ENCODE measurements at regions not wholly inside any gene's neighbourhood (a gene's known extent, or its start where the extent isn't known, plus 50 kb on each side); places are given as distances from the start of the nearest gene placed in this dataset.

- Histone ChIP-seq H3K36me3 (replicated peaks) (no peaks in the 10 kb centered on the region), H3K27me3 (replicated peaks) (no peaks in the 10 kb centered on the region), H3K4me3 (ENCODE audit: low read depth, low read length) (no peak overlapping the region), H3K27ac (no peak overlapping the region)
- in situ Hi-C loops (cut with HindIII; ENCODE audit: low pct_ligation_motif_present, low sequenced_read_pairs) = no loop called here
- no peak for DNase-seq
- no peak for TF ChIP-seq CTCF (IDR thresholded peaks at IDR 0.05; ENCODE audit: low read depth, low read length, missing control alignments)
Observed at GRCh38 chr1:232101231-232101630, 474.6 kb downstream of the DISC1 start.

- H3K36me3 ChIP-seq (replicated peaks) = no peaks in the 10 kb centered on the region
- H3K4me3 ChIP-seq (ENCODE audit: low read depth, low read length) = no peak overlapping the region
- no peak overlapping the region for H3K27ac ChIP-seq
- no peak for DNase-seq
- H3K27me3 ChIP-seq (replicated peaks) = no peaks in the 10 kb centered on the region
- in situ Hi-C loops (cut with HindIII; ENCODE audit: low pct_ligation_motif_present, low sequenced_read_pairs) = no loop called here
- TF ChIP-seq CTCF (IDR thresholded peaks at IDR 0.05; ENCODE audit: low read depth, low read length, missing control alignments) = no peak
Observed at GRCh38 chr1:232096751-232097150, 470.2 kb downstream of the DISC1 start.
